Thyroid gland (tissue), 4 donors: ENCODE measurements at regions not wholly inside any gene's neighbourhood (a gene's known extent, or its start where the extent isn't known, plus 50 kb on each side); places are given as distances from the start of the nearest gene placed in this dataset.

ENCODE experiments used
- DNase-seq, 2 donors: peaks; one replicate each; pipeline ENCODE4 v3.0.0-alpha.2; 2019
- H3K27ac ChIP-seq, 3 donors: fragments of 200-600 bp; sonication (generic); 1 replicate in 2 of 3; 2 replicates in 1 of 3; pipeline ENCODE4 v1.5.1; 2016 to 2019; ENCODE audit warnings: mild to moderate bottlenecking in 1 of 3, moderate library complexity in 1 of 3
- H3K27me3 ChIP-seq: fragments of 200-600 bp; sonication (generic); one replicate; pipeline ENCODE4 v1.5.1; 2019
- H3K36me3 ChIP-seq, 2 donors: fragments of 200-600 bp; sonication (generic); one replicate each; pipeline ENCODE4 v1.5.1; 2016 to 2019
- H3K4me1 ChIP-seq, 2 donors: fragments of 200-600 bp; sonication (generic); one replicate each; pipeline ENCODE4 v1.5.1; 2017 to 2019
- H3K4me3 ChIP-seq, 3 donors: fragments of 200-600 bp; sonication (generic); replicated peaks in 1 of 3; 1 replicate in 2 of 3; 2 replicates in 1 of 3; pipeline ENCODE4 v1.5.1; 2016; ENCODE audit warnings: mild to moderate bottlenecking in 1 of 3
- H3K9me3 ChIP-seq: fragments of 200-600 bp; sonication (generic); one replicate; pipeline ENCODE4 v1.5.1; 2017
- CTCF ChIP-seq, 6 experiments: fragments of 200-600 bp in 3 of 6; fragments of 450-650 bp in 3 of 6; sonication (generic) in 3 of 6; IDR thresholded peaks; one replicate each; pipeline ENCODE4 v1.5.1; 2016 to 2019; ENCODE audit warnings: antibody characterized with exemption in 6 of 6, mild to moderate bottlenecking in 2 of 6, inconsistent platforms in 1 of 6, moderate library complexity in 1 of 6
- POLR2A ChIP-seq, 2 donors: fragments of 450-650 bp; IDR thresholded peaks; one replicate each; pipeline ENCODE4 v1.6.1; 2017; ENCODE audit warnings: antibody characterized with exemption in 2 of 2, mild to moderate bottlenecking in 2 of 2, moderate library complexity in 1 of 2
- WGBS, 2 donors: methylation state at CpG; one replicate each; pipeline ENCODE4 v1.1.5; 2017; 5-methylcytosine and 5-hydroxymethylcytosine counted together
- intact Hi-C: fragments of 100-400 bp; cut with DNase I; formaldehyde crosslinking; loops from one replicate; pipeline ENCODE4 v1.15.1; 2023

GRCh38 chrX:147828719-147829118, 83.0 kb upstream of the FMR1 start:
- no peak for DNase-seq
- Histone ChIP-seq H3K4me1 (no peaks in the 10 kb centered on the region), H3K36me3 (no peaks in the 10 kb centered on the region), H3K9me3 (no peaks in the 10 kb centered on the region), H3K4me3 (no peak overlapping the region), H3K27me3 (no peaks in the 10 kb centered on the region), H3K27ac (no peak overlapping the region)
- TF ChIP-seq POLR2A (IDR thresholded peaks at IDR 0.05) (no peak), CTCF (IDR thresholded peaks at IDR 0.05) (no peak)
- WGBS, 2 donors: 88 to 90% methylated on average over 7 to 12 of the region's 16 CpGs
- intact Hi-C loops: no loop called here

GRCh38 chrX:147832707-147833348, 78.9 kb upstream of the FMR1 start:
- 62 to 69% methylated on average over 2 of the region's 2 CpGs for WGBS, 2 donors
- intact Hi-C loops: no loop called here
- TF ChIP-seq POLR2A (IDR thresholded peaks at IDR 0.05): no peak
- no peak for TF ChIP-seq CTCF (IDR thresholded peaks at IDR 0.05)
- Histone ChIP-seq H3K27ac (no peak overlapping the region), H3K36me3 (no peaks in the 10 kb centered on the region), H3K4me3 (no peak overlapping the region), H3K27me3 (no peaks in the 10 kb centered on the region), H3K4me1 (no peaks in the 10 kb centered on the region), H3K9me3 (no peaks in the 10 kb centered on the region)
- DNase-seq: no peak

GRCh38 chrX:147838465-147839131, 73.1 kb upstream of the FMR1 start:
- 44 to 45% methylated on average over 1 of the region's 1 CpG for WGBS, 2 donors
- Histone ChIP-seq H3K36me3 (no peaks in the 10 kb centered on the region), H3K27me3 (no peaks in the 10 kb centered on the region), H3K4me3 (no peak overlapping the region), H3K4me1 (no peaks in the 10 kb centered on the region), H3K9me3 (no peaks in the 10 kb centered on the region), H3K27ac (no peak overlapping the region)
- no peak for DNase-seq
- TF ChIP-seq POLR2A (IDR thresholded peaks at IDR 0.05) (no peak), CTCF (IDR thresholded peaks at IDR 0.05) (peak in 3 of 6 experiments; percentile 47 to 50 (median 48))
- intact Hi-C loops: no loop called here

- Histone ChIP-seq H3K9me3 (no peaks in the 10 kb centered on the region), H3K4me3 (no peak overlapping the region), H3K36me3 (no peaks in the 10 kb centered on the region), H3K27ac (peak overlapping the region in 2 of 3 donors; percentile 10 to 50), H3K27me3 (no peaks in the 10 kb centered on the region), H3K4me1 (peaks cover 4 to 13% of the 10 kb centered on the region in 2 donors)
- TF ChIP-seq POLR2A (IDR thresholded peaks at IDR 0.05) (peak in 1 of 2 donors; percentile 6), CTCF (IDR thresholded peaks at IDR 0.05) (no peak)
- intact Hi-C loops: no loop called here
- WGBS, 2 donors: 11 to 25% methylated on average over 3 of the region's 3 CpGs
- peak; percentile 1 to 3 for DNase-seq
These were observed 65.0 kb upstream of the FMR1 start for GRCh38 chrX:147846676-147847075.

- DNase-seq: peak; percentile 55 to 64
- Histone ChIP-seq H3K36me3 (no peaks in the 10 kb centered on the region), H3K9me3 (no peaks in the 10 kb centered on the region), H3K27me3 (no peaks in the 10 kb centered on the region), H3K4me3 (no peak overlapping the region), H3K27ac (peak overlapping the region; percentile 17 to 36 (median 20)), H3K4me1 (peaks cover 4 to 13% of the 10 kb centered on the region in 2 donors)
- intact Hi-C loops: no loop called here
- WGBS, 2 donors: 7 to 17% methylated on average over 7 of the region's 7 CpGs
- TF ChIP-seq CTCF (IDR thresholded peaks at IDR 0.05): no peak
These were observed 63.7 kb upstream of the FMR1 start for GRCh38 chrX:147847999-147848398.
